Medulla oblongata (tissue), 1 donor: ENCODE measurements at regions not wholly inside any gene's neighbourhood (a gene's known extent, or its start where the extent isn't known, plus 50 kb on each side); places are given as distances from the start of the nearest gene placed in this dataset.

Source experiments
- DNase-seq: peaks from one replicate; pipeline ENCODE4 v3.0.0-alpha.2; 2015; ENCODE audit errors: extremely low spot score

GRCh38 chr4:156710365-156711192 lies 261.0 kb downstream of the PDGFC start:
- no peak for DNase-seq

GRCh38 chr4:156705311-156705710 lies 266.3 kb downstream of the PDGFC start:
- DNase-seq, result no peak

DNA sequence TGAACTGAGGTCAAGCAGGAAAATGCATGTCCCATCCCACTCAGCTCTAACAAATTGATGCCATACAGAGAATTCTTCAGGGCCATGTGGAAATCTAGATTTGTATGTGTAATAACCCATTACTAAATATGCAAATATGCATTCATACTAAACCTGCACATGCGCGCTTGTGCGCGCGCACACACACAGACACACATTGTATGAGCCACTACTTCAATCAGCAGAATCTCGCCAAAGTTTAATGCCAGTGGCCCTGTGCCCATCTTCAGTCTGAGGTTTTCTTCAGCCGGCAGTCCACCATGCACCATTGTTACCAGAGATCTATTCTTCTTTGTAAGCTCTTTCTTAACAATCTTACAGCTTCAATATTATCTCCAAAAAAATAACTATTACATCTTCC lies 276.4 kb downstream of the PDGFC start:
- peak; percentile 48 for DNase-seq

DNA sequence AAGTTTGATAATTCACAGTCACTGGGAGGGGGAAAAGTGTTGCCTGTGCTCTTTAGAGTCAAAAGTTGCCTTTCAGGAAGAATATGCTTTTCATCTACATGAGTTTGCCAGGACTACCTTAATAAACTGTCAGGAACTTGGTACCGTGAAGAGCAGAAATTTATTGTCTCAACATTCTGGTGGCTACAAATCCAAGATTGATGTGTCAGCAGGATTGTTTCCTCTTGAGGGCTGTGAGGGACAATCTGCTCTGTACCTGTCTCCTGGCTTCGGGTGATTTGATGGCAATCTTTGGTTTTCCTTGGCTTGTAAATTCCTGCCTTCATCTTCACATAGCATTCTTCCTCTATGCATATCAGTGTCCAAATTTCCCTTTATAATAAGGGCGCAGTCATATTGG lies 277.2 kb downstream of the PDGFC start:
- no peak for DNase-seq

DNA sequence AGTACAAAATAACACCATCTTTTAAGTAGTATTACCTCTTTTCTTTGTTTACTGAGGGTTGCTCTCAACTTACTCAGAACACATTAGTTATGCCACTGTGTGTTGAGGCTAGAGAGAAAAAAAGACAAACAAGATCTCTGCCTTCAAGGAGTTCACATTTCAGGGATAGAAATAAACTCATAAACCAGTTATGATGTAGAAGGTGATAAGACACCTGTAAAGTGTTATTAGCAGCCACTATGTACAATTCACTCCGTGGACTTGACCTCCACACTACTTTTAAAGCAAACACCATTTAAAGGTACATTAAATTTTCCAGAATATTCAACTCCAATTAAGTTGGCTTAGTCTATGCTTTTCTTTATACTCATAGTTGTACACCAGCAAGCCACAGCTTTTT lies 278.0 kb downstream of the PDGFC start:
- DNase-seq, result no peak

DNA sequence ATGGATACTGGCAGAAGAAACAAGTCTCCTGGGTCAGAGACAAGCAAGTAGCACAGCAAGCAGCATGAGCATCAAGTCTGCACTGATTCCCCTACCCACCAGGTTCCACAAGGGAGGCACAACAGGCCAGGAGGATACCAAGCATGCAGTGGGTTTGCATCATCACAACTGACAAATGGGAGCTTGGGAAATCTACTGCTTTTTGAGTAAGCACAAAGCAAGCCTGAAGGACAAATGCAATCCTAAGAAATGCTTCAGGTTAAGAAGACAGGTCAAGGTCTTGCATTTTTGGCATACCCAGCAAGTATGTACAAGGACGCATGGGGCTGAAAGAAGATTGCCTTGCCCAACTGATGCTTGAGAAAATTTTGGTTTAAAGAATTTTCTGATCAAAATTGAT lies 279.6 kb downstream of the PDGFC start:
- no peak for DNase-seq

DNA sequence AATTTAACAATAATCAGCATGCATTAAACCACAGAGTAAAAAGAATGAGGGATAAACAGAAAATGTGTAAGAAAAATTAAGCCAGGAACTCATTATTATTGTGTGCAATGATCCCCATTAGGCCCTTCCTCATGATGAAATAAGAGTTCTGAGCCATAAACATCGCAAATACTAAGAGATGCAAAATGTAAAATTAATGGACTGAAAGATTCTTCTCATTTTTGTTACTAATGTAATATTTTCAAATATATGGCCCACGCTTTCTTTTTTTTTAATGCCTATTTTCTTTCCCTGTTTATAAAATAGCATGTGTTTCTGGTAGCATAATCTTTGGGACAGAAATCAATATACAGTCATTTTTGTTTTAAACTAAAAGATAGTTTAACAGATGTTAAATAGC lies 281.0 kb downstream of the PDGFC start:
- DNase-seq, result no peak

- DNase-seq, result no peak
These were observed 285.5 kb downstream of the PDGFC start for GRCh38 chr4:156686120-156686519.

- DNase-seq, result no peak
These were observed 286.3 kb downstream of the PDGFC start for GRCh38 chr4:156685308-156685707.

- no peak for DNase-seq
These were observed 293.9 kb downstream of the PDGFC start for GRCh38 chr4:156677656-156678055.

GRCh38 chr4:156677131-156677531 lies 294.5 kb downstream of the PDGFC start:
- DNase-seq, result no peak

GRCh38 chr4:156676116-156676851 lies 295.3 kb downstream of the PDGFC start:
- no peak for DNase-seq

- DNase-seq, result no peak
These were observed 298.1 kb downstream of the PDGFC start for GRCh38 chr4:156673483-156673882.

- DNase-seq, result peak; percentile 7
These were observed 298.9 kb downstream of the PDGFC start for GRCh38 chr4:156672492-156673305.

DNA sequence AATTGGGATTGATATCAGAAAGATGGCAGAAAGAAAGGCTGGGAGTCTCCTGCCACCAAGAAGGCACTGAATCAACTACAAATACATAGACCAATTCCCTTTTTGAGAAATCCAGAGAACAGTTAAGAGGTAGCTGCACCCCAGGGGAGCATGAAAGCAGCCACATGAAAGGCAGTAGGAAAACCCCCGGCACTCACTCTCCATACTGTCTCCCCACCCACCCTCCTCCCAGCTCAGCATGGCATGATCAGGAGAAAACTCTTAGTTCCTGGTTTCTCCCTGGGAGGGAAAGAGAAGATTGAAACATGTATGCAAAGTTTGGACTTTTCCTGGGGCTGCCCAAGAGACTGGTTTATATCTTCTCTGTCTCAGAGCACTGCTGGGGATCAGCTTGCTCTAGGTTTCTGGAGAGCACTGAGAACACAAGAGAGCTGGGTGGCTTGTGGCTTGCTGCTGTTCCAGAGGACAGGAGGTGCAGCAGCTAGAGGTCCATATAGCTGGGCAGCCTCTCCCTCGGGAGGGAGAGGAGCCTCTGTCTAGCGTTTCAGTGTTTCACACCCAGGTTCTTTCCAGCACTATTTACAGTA lies 305.7 kb downstream of the PDGFC start:
- DNase-seq, result no peak

- DNase-seq, result no peak
These were observed 307.9 kb downstream of the PDGFC start for GRCh38 chr4:156663663-156664062.

- DNase-seq, result no peak
These were observed 308.7 kb downstream of the PDGFC start for GRCh38 chr4:156662921-156663320.

GRCh38 chr4:156661555-156661954 lies 310.0 kb downstream of the PDGFC start:
- DNase-seq, result no peak

GRCh38 chr4:156660465-156660864 lies 311.1 kb downstream of the PDGFC start:
- peak; percentile 34 for DNase-seq

DNA sequence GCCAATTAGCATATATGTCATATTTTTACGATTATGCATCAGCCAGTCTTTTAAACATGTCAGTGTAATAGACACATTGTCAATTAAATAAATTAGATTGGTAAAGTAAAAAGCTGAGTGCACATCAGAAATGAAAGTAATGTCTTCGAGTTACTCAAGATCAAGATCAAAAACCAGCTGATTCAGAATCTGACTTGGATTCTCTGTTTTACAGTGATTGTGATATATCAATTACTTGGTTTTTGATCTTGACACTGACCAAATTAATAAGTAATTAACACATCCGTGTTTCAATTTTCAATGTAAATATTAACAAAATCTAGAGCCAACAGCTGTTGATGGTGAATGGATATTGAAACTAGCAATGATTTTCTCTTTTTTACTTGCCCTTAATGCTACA lies 311.6 kb downstream of the PDGFC start:
- DNase-seq, result no peak

GRCh38 chr4:156659570-156659969 lies 312.0 kb downstream of the PDGFC start:
- DNase-seq, result no peak

- no peak for DNase-seq
These were observed 314.7 kb downstream of the PDGFC start for GRCh38 chr4:156656896-156657295.
